HepG2 (cell line): ENCODE measurements at regions not wholly inside any gene's neighbourhood (a gene's known extent, or its start where the extent isn't known, plus 50 kb on each side); places are given as distances from the start of the nearest gene placed in this dataset.

Experiments used
- ATAC-seq: fragments of 200-7000 bp; cut with Tn5 transposase; 3 replicates; pipeline ENCODE4 v1.9.1; 2020; ENCODE audit warnings: mild to moderate bottlenecking, moderate library complexity
- BruUV-seq: library from RNA; stranded (reverse); fragments of 400-500 nt; replicated peaks from 2 replicates; lab custom pipeline; 2021; lab: Mats Ljungman, UMichigan
- CTCF ChIA-PET: fragments of 300-600 bp; formaldehyde crosslinking; extraction: SDS; loops from one replicate; lab custom pipeline; 2021; ENCODE audit warnings: low total read pairs, inconsistent platforms, low intra/inter-chr PET ratio; lab: Yijun Ruan, JAX
- POLR2A ChIA-PET: fragments of 350-600 bp; sonication (Branson Sonifier 250); formaldehyde crosslinking; loops from one replicate; lab custom pipeline; 2020; ENCODE audit warnings: antibody characterized with exemption, inconsistent platforms; lab: Yijun Ruan, JAX
- DNase-seq: peaks from one replicate; pipeline ENCODE4 v3.0.0-alpha.2; 2015; ENCODE audit warnings: low spot score
- FAIRE-seq: peaks from 3 replicates; lab custom pipeline; 2011; peaks lifted over from hg19 to GRCh38; lab: Jason Lieb, UNC
- H2AFZ ChIP-seq: one replicate; pipeline ENCODE4 v1.6.1; 2011; ENCODE audit warnings: low read length, inconsistent platforms
- H3K27ac ChIP-seq: fragments of 300-600 bp; 3 replicates; pipeline ENCODE4 v1.8.0; 2011; ENCODE audit warnings: mixed run types, mild to moderate bottlenecking, mixed read lengths, low read length, inconsistent platforms; ENCODE audit not compliant: insufficient read depth; ENCODE audit errors: extremely low read length
- H3K27me3 ChIP-seq, 2 experiments: fragments of 200-600 bp in 1 of 2; 2 replicates in 1 of 2; 3 replicates in 1 of 2; pipeline versions ENCODE4 v1.6.0 to v1.8.0; 2011; ENCODE audit warnings: low read length in 2 of 2, mild to moderate bottlenecking in 2 of 2, moderate library complexity in 2 of 2, inconsistent platforms in 1 of 2; ENCODE audit not compliant: insufficient read depth in 2 of 2, control insufficient read depth in 1 of 2
- H3K36me3 ChIP-seq, 2 experiments: fragments of 200-600 bp in 1 of 2; replicated peaks in 1 of 2; 2 replicates in 1 of 2; 3 replicates in 1 of 2; pipeline versions ENCODE4 v1.5.1 to v1.8.0; 2011; ENCODE audit warnings: low read length in 2 of 2, inconsistent platforms in 1 of 2; ENCODE audit not compliant: insufficient read depth in 2 of 2, control insufficient read depth in 1 of 2
- H3K4me1 ChIP-seq: 2 replicates; pipeline ENCODE4 v1.5.1; 2012; ENCODE audit warnings: low read length, inconsistent platforms; ENCODE audit not compliant: insufficient read depth
- H3K4me2 ChIP-seq: 2 replicates; pipeline ENCODE4 v1.6.0; 2011; ENCODE audit warnings: low read depth, low read length, inconsistent platforms
- H3K4me3 ChIP-seq, 3 experiments: fragments of 200-600 bp in 1 of 3; sonication (generic), shearing (Covaris generic) in 1 of 3; replicated peaks in 1 of 3; 2 replicates each; pipeline ENCODE4 v1.5.1; 2011 to 2016; ENCODE audit warnings: low read length in 3 of 3, inconsistent platforms in 2 of 3, low read depth in 2 of 3, mild to moderate bottlenecking in 2 of 3, control low read depth in 1 of 3, mixed read lengths in 1 of 3; ENCODE audit not compliant: insufficient read depth in 1 of 3
- H3K79me2 ChIP-seq: one replicate; pipeline ENCODE4 v1.6.1; 2011; ENCODE audit warnings: low read length, inconsistent platforms; ENCODE audit not compliant: insufficient read depth
- H3K9ac ChIP-seq: 2 replicates; pipeline ENCODE4 v1.6.0; 2011; ENCODE audit warnings: mild to moderate bottlenecking, low read depth, low read length, inconsistent platforms; ENCODE audit not compliant: insufficient read depth
- H3K9me3 ChIP-seq: 2 replicates; pipeline ENCODE4 v1.5.1; 2012; ENCODE audit warnings: mild to moderate bottlenecking, low read length
- H4K20me1 ChIP-seq: 2 replicates; pipeline ENCODE4 v1.6.0; 2011; ENCODE audit warnings: inconsistent platforms, mild to moderate bottlenecking, low read length, moderate library complexity; ENCODE audit not compliant: insufficient read depth
- CC2D1A ChIP-seq: sonication (generic); formaldehyde crosslinking; IDR thresholded peaks from 2 replicates; pipeline ENCODE4 v1.8.1; 2023; ENCODE audit warnings: mild to moderate bottlenecking, missing genetic modification reagents
- EEA1 ChIP-seq: sonication (generic); formaldehyde crosslinking; IDR thresholded peaks from 2 replicates; pipeline ENCODE4 v1.5.1; 2020; ENCODE audit warnings: mild to moderate bottlenecking, missing genetic modification reagents, borderline replicate concordance
- ETV5 ChIP-seq: IDR thresholded peaks from 2 replicates; pipeline ENCODE4 v1.6.1; 2018; ENCODE audit warnings: missing biosample characterization, missing genetic modification reagents, inconsistent platforms, borderline replicate concordance
- HINFP ChIP-seq: sonication (generic); formaldehyde crosslinking; IDR thresholded peaks from 2 replicates; pipeline ENCODE4 v1.4.0; 2020; ENCODE audit warnings: low read depth, mild to moderate bottlenecking, missing genetic modification reagents
- MEF2D ChIP-seq: sonication (generic); formaldehyde crosslinking; IDR thresholded peaks from 2 replicates; pipeline ENCODE4 v1.5.1; 2020; ENCODE audit warnings: mild to moderate bottlenecking, missing genetic modification reagents
- RFXANK ChIP-seq: IDR thresholded peaks from 2 replicates; pipeline ENCODE4 v1.6.1; 2016
- SNRNP70 ChIP-seq: fragments of 200-400 bp; formaldehyde crosslinking; IDR thresholded peaks from 2 replicates; pipeline ENCODE4 v1.6.1; 2017; ENCODE audit warnings: mild to moderate bottlenecking, low read depth, low read length, moderate library complexity
- SRF ChIP-seq: IDR thresholded peaks from 2 replicates; pipeline ENCODE4 v1.6.1; 2011; ENCODE audit warnings: mild to moderate bottlenecking, low read depth, low read length, moderate library complexity
- ZC3H4 ChIP-seq: sonication (generic); formaldehyde crosslinking; IDR thresholded peaks from 2 replicates; pipeline ENCODE4 v1.4.0; 2020; ENCODE audit warnings: missing genetic modification reagents, borderline replicate concordance
- ZNF597 ChIP-seq: sonication (generic); formaldehyde crosslinking; IDR thresholded peaks from 2 replicates; pipeline ENCODE4 v1.5.0; 2020; ENCODE audit warnings: missing genetic modification reagents
- ZNF792 ChIP-seq: IDR thresholded peaks from 2 replicates; pipeline ENCODE4 v1.6.1; 2016
- ZNF839 ChIP-seq: sonication (generic); formaldehyde crosslinking; IDR thresholded peaks from 2 replicates; pipeline ENCODE4 v1.4.0; 2020; ENCODE audit warnings: missing genetic modification reagents, mild to moderate bottlenecking, borderline replicate concordance
- ZSCAN30 ChIP-seq: sonication (generic); formaldehyde crosslinking; IDR thresholded peaks from 2 replicates; pipeline ENCODE4 v1.5.0; 2020; ENCODE audit warnings: mild to moderate bottlenecking, missing genetic modification reagents
- WGBS: methylation state at CpG from one replicate; pipeline ENCODE4 v1.1.6; 2017; ENCODE audit warnings: low lambda C conversion rate; 5-methylcytosine and 5-hydroxymethylcytosine counted together
- in situ Hi-C: cut with HindIII; loops from 2 replicates; pipeline ENCODE4 v1.10.0; 2017; ENCODE audit warnings: low pct_unique_long_range_greater_than_20kb; ENCODE audit not compliant: extremely low pct_ligation_motif_present
- intact Hi-C: fragments of 100-400 bp; cut with micrococcal nuclease; formaldehyde crosslinking; loops from one replicate; pipeline ENCODE4 v1.10.0; 2022; ENCODE audit not compliant: unreplicated experiment
- TF ChIP-seq, protein P1 (sequence below): sonication (generic); formaldehyde crosslinking; IDR thresholded peaks from 2 replicates; pipeline ENCODE4 v1.8.1; 2022; ENCODE audit warnings: low read depth, mild to moderate bottlenecking, missing genetic modification reagents

DNA sequence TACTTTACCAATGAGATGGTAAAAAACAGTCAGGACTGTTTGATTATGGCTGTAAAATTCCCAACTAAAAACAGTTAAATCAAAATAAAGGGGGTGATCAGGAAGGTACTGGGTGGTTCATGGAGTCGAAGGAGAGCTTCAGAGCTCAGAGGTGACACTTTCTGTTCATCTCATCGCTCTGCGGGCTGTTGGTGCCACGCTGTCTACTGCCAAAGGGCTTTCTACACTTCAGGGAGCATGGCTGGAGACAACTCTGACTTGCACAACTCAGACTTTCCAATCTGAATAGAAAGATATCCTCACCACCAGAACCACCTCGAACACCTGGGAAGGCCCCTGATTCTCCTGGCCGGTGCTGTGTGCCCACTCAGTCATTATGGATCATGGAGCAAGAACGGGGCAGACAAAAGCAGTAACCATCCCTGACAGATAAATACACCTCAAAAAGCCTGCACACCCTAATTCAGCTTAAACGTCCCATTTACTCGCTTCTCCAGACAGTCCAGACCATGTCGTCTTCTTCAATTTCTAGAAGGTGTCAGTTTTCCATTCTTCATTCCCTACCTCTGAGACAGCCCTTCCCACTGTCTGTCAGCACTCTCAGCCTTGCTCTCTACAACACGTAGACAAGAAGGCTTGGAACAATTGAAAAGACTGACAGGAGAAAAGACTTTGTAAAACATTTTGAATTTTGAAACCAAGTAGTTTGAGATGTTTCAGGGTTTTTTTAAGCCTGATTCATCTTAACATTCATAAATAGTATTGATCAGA, 348.7 kb upstream of the NFE2L3 start:
- H3K9me3 ChIP-seq = no peaks in the 10 kb centered on the region
- WGBS = 27% methylated on average over 9 of the region's 11 CpGs
- POLR2A ChIA-PET = no interaction called here
- BruUV-seq = no TSS peak
- TF ChIP-seq ZNF792 (CRISPR knock-in tag) = no peak
- no peak for TF ChIP-seq ETV5 (CRISPR knock-in tag)
- TF ChIP-seq ZNF839 = no peak
- TF ChIP-seq EEA1 = no peak
- TF ChIP-seq, all 625 proteins: peak for 0
- Histone ChIP-seq H3K4me3 (no peak overlapping the region), H3K36me3 (no peaks in the 10 kb centered on the region), H3K4me1 (no peaks in the 10 kb centered on the region), H3K79me2 (no peaks in the 10 kb centered on the region), H3K27ac (no peak overlapping the region), H3K9ac (no peak overlapping the region), H2AFZ (no peak overlapping the region), H3K4me2 (no peak overlapping the region), H3K27me3 (no peaks in the 10 kb centered on the region), H4K20me1 (no peaks in the 10 kb centered on the region)
- DNase-seq (no peak), FAIRE-seq (no peak), ATAC-seq (no peak)
- in situ Hi-C loops (no loop called here), intact Hi-C loops (no loop called here)
- CTCF ChIA-PET = no interaction called here

DNA sequence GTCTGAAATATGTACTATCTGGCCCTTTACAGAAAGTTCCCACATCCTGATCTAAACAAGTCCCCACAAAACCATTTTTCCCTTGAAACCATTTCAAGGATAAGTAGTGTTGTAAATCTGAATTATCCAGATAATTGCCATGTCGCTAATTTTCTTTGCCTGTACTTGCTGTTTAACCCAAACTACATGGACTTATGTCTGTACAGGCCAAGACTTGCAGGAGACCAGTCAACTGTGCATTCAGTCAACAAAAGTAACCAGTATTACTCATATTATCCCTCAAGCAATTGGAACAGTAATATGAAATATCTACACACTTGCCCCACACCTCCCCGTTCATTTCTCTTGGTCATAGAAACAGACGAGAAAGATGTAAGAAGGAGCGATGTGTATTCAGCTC, 347.8 kb upstream of the NFE2L3 start:
- no TSS peak for BruUV-seq
- intact Hi-C loops = no loop called here
- CTCF ChIA-PET = no interaction called here
- TF ChIP-seq RFXANK (CRISPR knock-in tag) = no peak
- no peak for TF ChIP-seq HINFP (CRISPR knock-in tag)
- TF ChIP-seq SRF = no peak
- no peak for TF ChIP-seq ZNF597 (CRISPR knock-in tag)
- TF ChIP-seq, protein P1, sequence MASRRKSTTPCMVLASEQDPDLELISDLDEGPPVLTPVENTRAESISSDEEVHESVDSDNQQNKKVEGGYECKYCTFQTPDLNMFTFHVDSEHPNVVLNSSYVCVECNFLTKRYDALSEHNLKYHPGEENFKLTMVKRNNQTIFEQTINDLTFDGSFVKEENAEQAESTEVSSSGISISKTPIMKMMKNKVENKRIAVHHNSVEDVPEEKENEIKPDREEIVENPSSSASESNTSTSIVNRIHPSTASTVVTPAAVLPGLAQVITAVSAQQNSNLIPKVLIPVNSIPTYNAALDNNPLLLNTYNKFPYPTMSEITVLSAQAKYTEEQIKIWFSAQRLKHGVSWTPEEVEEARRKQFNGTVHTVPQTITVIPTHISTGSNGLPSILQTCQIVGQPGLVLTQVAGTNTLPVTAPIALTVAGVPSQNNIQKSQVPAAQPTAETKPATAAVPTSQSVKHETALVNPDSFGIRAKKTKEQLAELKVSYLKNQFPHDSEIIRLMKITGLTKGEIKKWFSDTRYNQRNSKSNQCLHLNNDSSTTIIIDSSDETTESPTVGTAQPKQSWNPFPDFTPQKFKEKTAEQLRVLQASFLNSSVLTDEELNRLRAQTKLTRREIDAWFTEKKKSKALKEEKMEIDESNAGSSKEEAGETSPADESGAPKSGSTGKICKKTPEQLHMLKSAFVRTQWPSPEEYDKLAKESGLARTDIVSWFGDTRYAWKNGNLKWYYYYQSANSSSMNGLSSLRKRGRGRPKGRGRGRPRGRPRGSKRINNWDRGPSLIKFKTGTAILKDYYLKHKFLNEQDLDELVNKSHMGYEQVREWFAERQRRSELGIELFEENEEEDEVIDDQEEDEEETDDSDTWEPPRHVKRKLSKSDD (CRISPR knock-in tag) = no peak
- TF ChIP-seq MEF2D (CRISPR knock-in tag) = no peak
- TF ChIP-seq ZC3H4 (CRISPR knock-in tag) = no peak
- no peak for TF ChIP-seq ZSCAN30 (CRISPR knock-in tag)
- TF ChIP-seq SNRNP70 = no peak
- TF ChIP-seq CC2D1A = no peak

More for the DNA sequence above, 347.8 kb upstream of the NFE2L3 start:
- no peak overlapping the region for H3K9ac ChIP-seq
- no peak for ATAC-seq
- no peak overlapping the region for H2AFZ ChIP-seq
- no peaks in the 10 kb centered on the region for H3K36me3 ChIP-seq
- no peaks in the 10 kb centered on the region for H3K27me3 ChIP-seq
- no peak overlapping the region for H3K4me2 ChIP-seq
- no peak for DNase-seq
- 25% methylated on average over 4 of the region's 4 CpGs for WGBS
- no peaks in the 10 kb centered on the region for H3K79me2 ChIP-seq
- POLR2A ChIA-PET = no interaction called here
- no peak for FAIRE-seq
- in situ Hi-C loops = no loop called here
- H3K4me1 ChIP-seq = no peaks in the 10 kb centered on the region
- no peaks in the 10 kb centered on the region for H3K9me3 ChIP-seq
- no peak overlapping the region for H3K27ac ChIP-seq
- no peaks in the 10 kb centered on the region for H4K20me1 ChIP-seq
- no peak overlapping the region for H3K4me3 ChIP-seq
